Kidney (tissue), 13 donors: ENCODE measurements at regions not wholly inside any gene's neighbourhood (a gene's known extent, or its start where the extent isn't known, plus 50 kb on each side); places are given as distances from the start of the nearest gene placed in this dataset.
"Not testable (repeated sequence)": the region's sequence is repeated elsewhere in the genome, so short reads cannot be mapped to it uniquely, and the experiment has no call there.

ENCODE experiments used
- DNase-seq, 5 donors: peaks; one replicate each; pipeline ENCODE4 v3.0.0-alpha.2; 2013 to 2020
- FAIRE-seq: peaks from 2 replicates; lab custom pipeline; 2012; peaks lifted over from hg19 to GRCh38; lab: Jason Lieb, UNC
- H3K27ac ChIP-seq, 2 donors: one replicate each; pipeline ENCODE4 v1.7.0; 2013; ENCODE audit warnings: low read depth in 2 of 2, low read length in 2 of 2, inconsistent platforms in 1 of 2
- H3K27me3 ChIP-seq: one replicate; pipeline ENCODE4 v1.7.1; 2013; ENCODE audit warnings: low read length, inconsistent platforms; ENCODE audit not compliant: control insufficient read depth, insufficient read depth
- H3K36me3 ChIP-seq, 3 donors: one replicate each; pipeline versions ENCODE4 v1.7.0 to v1.7.1; 2013; ENCODE audit warnings: low read length in 3 of 3, control low read depth in 1 of 3, inconsistent platforms in 1 of 3; ENCODE audit not compliant: insufficient read depth in 3 of 3, control insufficient read depth in 2 of 3
- H3K4me1 ChIP-seq, 3 donors: one replicate each; pipeline versions ENCODE4 v1.7.0 to v1.7.1; 2013; ENCODE audit warnings: low read length in 3 of 3, inconsistent platforms in 1 of 3, low read depth in 1 of 3; ENCODE audit not compliant: control insufficient read depth in 2 of 3, insufficient read depth in 2 of 3
- H3K4me3 ChIP-seq, 3 donors: one replicate each; pipeline versions ENCODE4 v1.7.0 to v1.8.1; 2013; ENCODE audit warnings: low read length in 3 of 3, control low read depth in 1 of 3, inconsistent platforms in 1 of 3
- H3K9ac ChIP-seq, 3 donors: one replicate each; pipeline versions ENCODE4 v1.7.0 to v1.7.1; 2013; ENCODE audit warnings: low read length in 3 of 3, control low read depth in 1 of 3, inconsistent platforms in 1 of 3
- H3K9me3 ChIP-seq, 3 donors: one replicate each; pipeline versions ENCODE4 v1.7.0 to v1.7.1; 2013; ENCODE audit warnings: low read length in 3 of 3, control low read depth in 1 of 3, inconsistent platforms in 1 of 3; ENCODE audit not compliant: control insufficient read depth in 2 of 3, insufficient read depth in 1 of 3
- CTCF ChIP-seq: IDR thresholded peaks from 3 replicates; pipeline ENCODE4 v1.5.1; 2012; ENCODE audit warnings: mild to moderate bottlenecking, moderate library complexity, borderline replicate concordance; ENCODE audit not compliant: insufficient read depth; ENCODE audit errors: extremely low read depth
- intact Hi-C: fragments of 100-400 bp; cut with DNase I; formaldehyde crosslinking; loops from one replicate; pipeline ENCODE4 v1.11.1; 2022
- donor health status: control.
- donor health status: control.
- donor health status: control.
- donor health status: control.
- donor health status: control.
- donor health status: DM: yes; HTN: yes; CAD: no.
- donor health status: Normal renal cell carcinoma (clear cell type).

DNA sequence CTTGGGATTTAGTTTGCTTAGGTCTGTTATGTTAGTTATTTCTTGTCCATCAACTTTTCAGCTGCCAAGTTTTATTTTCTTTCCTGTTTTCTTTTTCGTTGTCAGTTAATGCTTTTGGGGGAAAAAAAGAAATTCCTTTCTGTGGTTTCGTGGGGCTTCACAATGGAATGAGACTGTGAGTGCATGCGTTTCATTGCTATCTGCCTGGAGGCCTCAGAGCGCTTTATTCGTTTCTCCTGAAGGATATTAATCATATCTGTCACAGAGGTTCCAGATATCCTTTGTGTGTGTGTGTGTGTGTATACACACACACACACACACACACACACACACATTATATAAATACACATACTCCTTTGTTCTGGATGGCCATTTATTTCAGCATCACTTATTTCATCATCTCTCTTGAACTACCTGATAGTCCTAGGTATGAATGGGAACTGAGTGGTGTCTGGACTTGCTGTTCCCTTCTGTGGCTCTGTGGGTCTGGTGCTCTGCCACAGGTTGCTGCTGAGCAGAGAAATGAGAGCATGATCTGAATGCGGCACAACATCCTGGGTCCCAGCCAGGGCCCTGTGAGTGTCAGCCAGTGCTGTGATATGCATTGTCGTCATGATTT lies 66.9 kb upstream of the ADORA2B start:
- H3K9ac ChIP-seq, H3K27me3 ChIP-seq, H3K9me3 ChIP-seq, intact Hi-C loops, H3K4me3 ChIP-seq, H3K36me3 ChIP-seq, H3K27ac ChIP-seq, DNase-seq, FAIRE-seq, H3K4me1 ChIP-seq: not testable (repeated sequence)

- Histone ChIP-seq H3K9me3 (no peaks in the 10 kb centered on the region), H3K27me3 (no peaks in the 10 kb centered on the region), H3K4me1 (no peaks in the 10 kb centered on the region), H3K9ac (no peak overlapping the region), H3K27ac (no peak overlapping the region), H3K4me3 (no peak overlapping the region), H3K36me3 (no peaks in the 10 kb centered on the region)
- TF ChIP-seq CTCF = no peak
- FAIRE-seq (no peak), DNase-seq (no peak)
- intact Hi-C loops = no loop called here
Measured at GRCh38 chr17:15882058-15882720, 62.7 kb upstream of the ADORA2B start.

- no peak for DNase-seq
- TF ChIP-seq CTCF = no peak
- no peaks in the 10 kb centered on the region for H3K27me3 ChIP-seq
Measured at GRCh38 chr17:15882777-15883176, 62.2 kb upstream of the ADORA2B start.

GRCh38 chr17:15883617-15884111 lies 61.3 kb upstream of the ADORA2B start:
- Histone ChIP-seq H3K36me3 (no peaks in the 10 kb centered on the region), H3K27ac (no peak overlapping the region), H3K4me3 (no peak overlapping the region), H3K9ac (no peak overlapping the region), H3K27me3 (no peaks in the 10 kb centered on the region), H3K4me1 (no peaks in the 10 kb centered on the region), H3K9me3 (no peaks in the 10 kb centered on the region)
- no peak for TF ChIP-seq CTCF
- intact Hi-C loops = no loop called here
- no peak for DNase-seq
- FAIRE-seq = no peak

More at GRCh38 chr17:15882777-15883176, 62.2 kb upstream of the ADORA2B start:
- no peaks in the 10 kb centered on the region for H3K4me1 ChIP-seq
- H3K36me3 ChIP-seq = no peaks in the 10 kb centered on the region
- intact Hi-C loops = no loop called here
- H3K4me3 ChIP-seq = no peak overlapping the region
- FAIRE-seq = no peak
- no peaks in the 10 kb centered on the region for H3K9me3 ChIP-seq
- no peak overlapping the region for H3K27ac ChIP-seq
- no peak overlapping the region for H3K9ac ChIP-seq
